ENCODE measurements at regions not wholly inside any gene's neighbourhood (a gene's known extent, or its start where the extent isn't known, plus 50 kb on each side); places are given as distances from the start of the nearest gene placed in this dataset.

- peak; percentile 17 for DNase-seq
Observed at GRCh38 chr3:25306066-25306465, 122.0 kb upstream of the RARB start.

DNA sequence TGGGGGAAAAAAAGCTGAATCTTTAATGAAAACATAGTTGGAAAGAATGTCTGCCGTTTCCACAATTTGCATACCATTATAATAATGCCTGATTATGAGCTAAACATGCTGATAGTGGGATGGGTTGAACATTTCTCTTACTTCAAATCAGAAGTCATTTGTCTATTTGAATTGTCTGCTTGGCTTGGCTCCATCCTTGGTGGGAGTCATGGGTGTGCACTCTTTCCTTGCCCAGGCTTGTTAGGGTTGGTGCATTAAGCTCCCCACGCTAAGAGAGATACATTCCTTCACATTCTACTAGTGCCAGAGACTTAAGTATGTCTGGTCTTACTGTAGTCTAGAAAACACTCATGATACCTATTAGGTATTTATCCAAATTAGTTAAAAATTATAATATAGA is 121.4 kb upstream of the RARB start:
- no peak for DNase-seq

DNA sequence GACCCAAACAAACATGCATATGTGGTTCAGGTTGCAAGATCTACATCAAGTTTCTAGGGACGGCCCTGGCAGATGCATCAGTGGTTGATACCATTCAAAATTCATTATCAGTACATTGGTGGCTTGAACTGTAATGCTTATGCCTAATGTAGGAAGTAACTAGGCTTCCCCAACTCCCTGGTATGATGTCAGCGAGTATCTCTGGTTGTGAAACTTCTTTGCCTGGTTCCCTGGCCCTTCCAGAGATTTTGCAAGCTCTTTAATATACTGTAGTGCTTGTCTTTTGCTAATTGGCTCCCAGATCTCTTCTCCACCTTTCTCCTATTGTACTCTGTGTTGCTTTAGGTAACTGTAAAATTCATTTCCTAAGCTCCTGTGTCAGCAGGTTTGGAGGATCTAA is 114.8 kb upstream of the RARB start:
- DNase-seq: no peak

- no peak for DNase-seq
Observed at GRCh38 chr3:25324954-25325655, 103.0 kb upstream of the RARB start.

DNA sequence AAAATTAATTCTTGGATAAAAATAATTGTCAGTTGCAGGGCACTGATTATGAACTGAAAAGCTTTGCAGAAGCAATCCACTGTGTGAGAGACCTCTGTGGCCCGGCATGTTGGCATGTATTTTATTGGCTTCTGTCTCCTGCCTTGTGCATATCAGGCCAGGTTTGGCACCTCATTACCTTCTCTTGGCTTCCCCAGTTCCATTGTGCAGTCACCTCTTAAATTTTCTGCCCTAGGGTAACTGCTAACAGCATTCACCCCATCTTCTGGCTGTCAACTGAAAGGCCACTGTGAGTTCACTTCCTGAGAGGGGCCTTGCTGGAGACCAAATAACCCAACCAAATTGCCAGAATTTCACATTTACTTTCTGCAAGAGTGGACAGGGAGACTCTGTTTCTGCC is 92.7 kb upstream of the RARB start:
- DNase-seq: no peak

DNA sequence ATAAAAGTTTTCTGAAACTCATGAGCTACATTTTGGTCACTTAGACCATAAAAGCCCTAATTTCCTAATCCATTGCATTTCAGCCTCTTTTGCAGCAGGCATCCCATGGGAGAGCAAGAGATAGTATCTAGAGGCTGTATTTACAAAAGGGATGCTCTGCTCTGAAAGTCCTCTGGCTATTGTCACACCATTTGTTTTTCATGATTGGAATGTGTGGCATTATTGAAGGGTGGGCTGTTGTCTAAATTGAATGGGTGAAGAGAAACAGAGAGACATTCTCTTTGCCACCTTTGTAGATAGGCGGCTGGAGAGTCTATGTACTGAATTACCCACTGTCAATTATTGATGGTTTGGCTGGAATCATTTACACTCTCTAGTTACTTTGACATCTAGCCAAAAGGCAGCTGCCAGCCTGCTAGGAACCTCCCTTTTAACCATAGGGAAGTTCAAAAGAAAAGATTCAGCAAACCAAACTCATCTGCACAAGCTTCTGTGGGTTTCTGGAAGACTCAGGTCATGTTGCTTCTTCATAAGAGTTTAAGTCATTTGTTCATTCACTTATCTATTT is 89.8 kb upstream of the RARB start:
- no peak for DNase-seq

- peak; percentile 6 for DNase-seq
Observed at GRCh38 chr3:25339225-25339624, 88.8 kb upstream of the RARB start.

GRCh38 chr3:25344670-25345069 is 83.4 kb upstream of the RARB start:
- DNase-seq: no peak

DNA sequence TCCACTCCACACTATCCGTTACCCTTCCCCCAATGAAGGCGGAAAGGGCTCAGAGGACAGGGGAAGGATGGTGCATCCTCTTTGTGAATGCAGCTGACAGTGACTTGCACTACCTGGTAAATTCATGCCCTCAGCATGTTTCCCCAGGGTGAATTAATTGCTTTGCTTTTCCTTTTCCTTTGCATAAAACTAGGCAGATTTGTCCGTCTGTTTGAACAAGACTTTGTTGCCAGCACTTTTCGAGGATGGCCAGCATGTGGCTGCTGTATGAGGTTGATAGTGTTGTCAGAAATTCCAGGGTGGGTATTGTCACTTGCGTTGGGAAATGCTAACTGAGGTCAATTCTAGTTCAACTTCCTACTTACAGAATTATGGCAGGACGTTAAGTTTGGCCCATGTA is 79.0 kb upstream of the RARB start:
- DNase-seq: peak; percentile 16

DNA sequence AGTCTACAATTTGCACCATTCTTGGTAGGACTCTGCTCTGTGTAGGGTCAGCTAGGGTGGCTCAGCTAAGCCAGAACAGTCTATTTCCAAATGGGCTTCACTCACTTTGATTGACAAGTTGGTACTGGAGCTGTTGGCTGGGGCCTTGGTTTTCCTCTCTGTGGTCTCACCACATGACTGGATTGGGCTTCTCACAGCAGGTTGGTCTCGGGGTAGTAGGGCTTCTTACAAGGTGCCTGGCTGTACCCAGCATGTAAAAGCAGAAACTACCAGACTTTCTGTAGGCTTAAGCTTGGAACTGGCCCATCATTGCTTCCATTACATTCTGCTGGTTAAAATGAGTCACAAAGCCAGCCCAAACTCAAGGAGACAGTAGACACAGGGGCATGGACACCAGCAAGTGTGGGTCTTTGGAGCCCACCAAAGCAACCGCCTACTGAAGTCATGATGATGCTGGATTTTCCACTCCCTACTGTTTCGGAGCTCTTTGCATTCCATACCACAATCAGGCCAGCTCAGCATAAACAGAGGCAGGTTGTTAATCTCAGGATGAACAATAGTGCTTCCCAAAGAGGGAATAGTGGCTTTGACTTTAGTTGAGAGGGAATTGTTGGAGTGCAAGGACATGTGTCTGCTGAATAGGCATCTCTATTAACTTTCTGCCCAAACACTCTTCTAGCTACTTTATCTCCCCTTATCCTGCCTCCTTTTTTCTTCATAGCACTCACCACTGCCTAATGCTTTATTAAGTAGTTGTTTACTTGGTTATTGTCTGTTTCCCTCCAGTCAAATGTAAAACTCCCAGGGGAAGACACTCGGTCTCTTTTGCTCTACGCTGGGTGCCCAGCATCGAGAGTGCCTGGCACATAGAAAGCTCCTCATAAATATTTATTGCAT is 78.0 kb upstream of the RARB start:
- no peak for DNase-seq

DNA sequence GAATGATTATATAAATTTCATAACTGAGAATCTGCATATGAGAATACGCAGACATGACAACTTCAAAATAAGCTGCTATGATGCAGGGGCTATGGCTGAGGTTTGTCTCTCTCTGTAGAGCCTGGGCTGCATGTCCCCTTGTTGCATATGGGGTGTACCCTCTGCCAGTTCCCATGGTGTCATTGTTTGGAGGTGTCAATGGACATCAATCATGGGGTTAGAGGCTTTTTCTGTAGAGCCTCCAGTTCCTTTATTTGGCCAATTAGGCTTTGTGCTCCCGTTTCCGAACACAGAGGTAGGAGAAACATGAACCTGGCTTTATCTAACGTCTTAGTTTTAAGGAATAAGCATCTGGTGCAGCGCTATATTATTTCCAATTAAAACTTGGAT is 77.3 kb upstream of the RARB start:
- no peak for DNase-seq

DNA sequence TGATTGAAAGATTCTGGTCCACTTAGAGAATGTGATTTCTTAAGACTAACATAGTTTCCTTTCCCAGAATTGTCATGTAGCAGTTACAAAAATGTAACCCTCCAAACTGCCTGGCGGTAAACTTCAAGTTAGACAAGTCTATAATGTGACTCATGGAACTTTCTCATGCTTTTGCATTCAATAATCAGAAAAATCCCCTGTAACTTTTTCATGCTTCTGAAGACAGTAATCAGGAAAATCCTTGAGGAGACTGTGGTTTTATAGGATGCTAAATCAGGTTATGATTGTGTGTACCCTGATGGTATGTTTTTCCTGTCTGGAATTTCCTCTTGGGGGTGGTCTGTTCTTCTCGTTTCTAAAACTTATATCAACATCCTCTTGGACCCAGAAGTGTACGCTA is 74.0 kb upstream of the RARB start:
- DNase-seq: peak; percentile 93

- DNase-seq: peak; percentile 46
Observed at GRCh38 chr3:25355034-25355885, 72.8 kb upstream of the RARB start.

GRCh38 chr3:25355998-25356397 is 72.1 kb upstream of the RARB start:
- DNase-seq: peak; percentile 28

DNA sequence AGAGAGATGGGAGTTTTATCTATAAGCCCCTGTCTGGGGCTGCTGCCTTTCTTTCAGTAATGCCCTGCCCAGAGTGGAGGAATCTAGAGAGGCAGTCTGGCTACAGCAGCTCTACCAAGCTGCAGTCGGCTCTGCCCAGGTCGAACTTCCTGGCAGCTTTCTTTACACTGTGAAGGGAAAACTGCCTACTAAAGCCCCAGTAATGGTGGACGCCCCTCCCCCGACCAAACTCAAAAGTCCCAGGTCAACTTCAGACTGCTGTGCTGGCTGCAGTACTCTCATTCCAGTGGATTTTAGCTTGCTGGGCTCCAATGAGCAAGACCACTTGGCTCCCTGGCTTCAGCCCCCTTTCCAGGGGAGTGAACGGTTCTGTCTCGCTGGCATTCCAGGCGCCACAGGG is 65.9 kb upstream of the RARB start:
- DNase-seq: no peak

DNA sequence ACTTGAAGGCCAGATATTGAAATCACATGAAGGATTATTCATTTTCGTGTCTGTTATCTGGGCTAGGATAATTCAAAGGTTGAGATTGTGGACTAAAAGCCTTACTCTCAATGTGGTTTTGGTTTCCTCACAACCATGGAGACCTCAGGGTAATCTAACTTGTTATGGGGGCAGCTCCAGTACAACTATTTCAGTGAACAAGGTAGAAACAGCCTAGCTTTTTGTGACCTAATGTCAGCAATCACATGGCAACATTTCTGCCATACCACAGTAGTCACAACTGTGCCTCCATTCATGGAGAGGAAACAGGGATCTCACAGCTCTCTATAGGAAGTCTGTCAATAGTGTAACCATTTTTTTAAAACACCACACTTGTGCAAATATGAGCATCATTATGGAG is 62.4 kb upstream of the RARB start:
- no peak for DNase-seq

GRCh38 chr3:25367025-25367424 is 61.0 kb upstream of the RARB start:
- DNase-seq: no peak

DNA sequence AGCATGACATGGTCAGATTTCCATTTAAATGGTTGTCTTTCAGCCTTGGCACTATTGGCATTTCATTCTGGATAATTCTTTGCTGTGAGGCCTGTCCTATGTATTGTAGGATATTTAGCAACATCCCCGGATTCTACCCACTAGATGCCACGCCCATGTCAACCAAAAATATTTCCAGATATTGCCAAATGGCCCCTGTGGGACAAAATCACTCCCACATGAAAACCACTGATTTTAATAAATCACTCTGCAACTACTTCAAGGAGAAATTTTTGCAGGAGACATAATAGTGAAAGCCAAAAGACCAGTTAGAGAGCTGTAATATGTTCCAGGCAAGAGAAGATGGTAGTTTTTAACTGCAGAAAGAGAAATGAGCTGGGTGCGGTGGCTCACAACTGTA is 55.9 kb upstream of the RARB start:
- DNase-seq: peak; percentile 82

GRCh38 chr3:25376340-25376739 is 51.7 kb upstream of the RARB start:
- DNase-seq: no peak

DNA sequence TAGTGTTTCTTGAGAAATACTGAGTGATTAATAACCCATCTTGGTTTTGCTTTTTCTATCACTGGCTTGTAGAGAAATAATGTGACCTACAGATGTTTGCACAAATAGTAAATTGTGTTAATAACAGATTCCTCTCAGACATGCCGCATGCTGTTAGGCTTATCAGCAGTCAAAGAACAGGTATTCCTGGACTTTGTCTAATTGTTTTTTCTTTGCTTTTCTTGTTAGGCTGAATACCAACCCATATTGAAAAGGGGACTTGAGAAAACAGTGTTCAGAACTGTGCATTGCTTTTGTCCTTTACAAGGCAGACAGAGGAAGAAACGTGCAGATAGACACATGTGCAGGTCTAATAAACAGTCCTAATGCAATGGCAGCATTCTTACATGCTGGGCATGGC is 51.0 kb upstream of the RARB start:
- DNase-seq: no peak

Data from fibroblast of skin of right biceps (primary cell).